SH-SY5Y (cell line): ENCODE measurements at regions not wholly inside any gene's neighbourhood (a gene's known extent, or its start where the extent isn't known, plus 50 kb on each side); places are given as distances from the start of the nearest gene placed in this dataset.

ENCODE experiments used
- GATA2 ChIP-seq: IDR thresholded peaks from 2 replicates; pipeline ENCODE4 v1.6.1; 2011; ENCODE audit warnings: mild to moderate bottlenecking, low read depth, low read length
- GATA3 ChIP-seq: IDR thresholded peaks from 2 replicates; pipeline ENCODE4 v1.6.1; 2011; ENCODE audit warnings: low read depth, mild to moderate bottlenecking, low read length, moderate library complexity

GRCh38 chr14:103195828-103196615 is 72.8 kb downstream of the TNFAIP2 start:
- no peak for TF ChIP-seq GATA2
- TF ChIP-seq GATA3 = no peak
